GM18909 (cell line): ENCODE measurements at regions not wholly inside any gene's neighbourhood (a gene's known extent, or its start where the extent isn't known, plus 50 kb on each side); places are given as distances from the start of the nearest gene placed in this dataset.
"Not testable (repeated sequence)": the region's sequence is repeated elsewhere in the genome, so short reads cannot be mapped to it uniquely, and the experiment has no call there.

Experiments
- ATAC-seq: cut with Tn5 transposase; IDR thresholded peaks from one replicate; pipeline ENCODE4 v1.9.1; 2021; ENCODE audit warnings: mild to moderate bottlenecking; ENCODE audit not compliant: unreplicated experiment, poor library complexity

GRCh38 chrX:42832764-42833549 lies 55.0 kb upstream of the PPP1R2C start:
- ATAC-seq, result no peak

GRCh38 chrX:42833550-42833940 lies 55.6 kb upstream of the PPP1R2C start:
- not testable (repeated sequence) for ATAC-seq

GRCh38 chrX:42837101-42837726 lies 59.3 kb upstream of the PPP1R2C start:
- ATAC-seq, result peak; percentile 56

GRCh38 chrX:42837747-42838146 lies 59.8 kb upstream of the PPP1R2C start:
- ATAC-seq, result peak; percentile 67

GRCh38 chrX:42839632-42840031 lies 61.7 kb upstream of the PPP1R2C start:
- no peak for ATAC-seq

- ATAC-seq, result no peak
Observed at GRCh38 chrX:42846741-42847140, 68.8 kb upstream of the PPP1R2C start.

GRCh38 chrX:42855259-42855658 lies 77.3 kb upstream of the PPP1R2C start:
- ATAC-seq, result no peak

GRCh38 chrX:42857766-42858165 lies 79.8 kb upstream of the PPP1R2C start:
- no peak for ATAC-seq

GRCh38 chrX:42869011-42869410 lies 91.0 kb upstream of the PPP1R2C start:
- no peak for ATAC-seq

- peak; percentile 95 for ATAC-seq
Observed at GRCh38 chrX:42869659-42870476, 91.9 kb upstream of the PPP1R2C start.

GRCh38 chrX:42886519-42886918 lies 108.6 kb upstream of the PPP1R2C start:
- no peak for ATAC-seq

- no peak for ATAC-seq
Observed at GRCh38 chrX:42900947-42901346, 123.0 kb upstream of the PPP1R2C start.

- ATAC-seq, result no peak
Observed at GRCh38 chrX:42902513-42902912, 124.5 kb upstream of the PPP1R2C start.

- no peak for ATAC-seq
Observed at GRCh38 chrX:42920752-42921151, 142.8 kb upstream of the PPP1R2C start.

GRCh38 chrX:42930071-42930470 lies 152.1 kb upstream of the PPP1R2C start:
- no peak for ATAC-seq

- no peak for ATAC-seq
Observed at GRCh38 chrX:42930951-42931350, 153.0 kb upstream of the PPP1R2C start.

- no peak for ATAC-seq
Observed at GRCh38 chrX:42933187-42933586, 155.2 kb upstream of the PPP1R2C start.

- peak; percentile 95 for ATAC-seq
Observed at GRCh38 chrX:42934020-42934726, 156.2 kb upstream of the PPP1R2C start.

- ATAC-seq, result no peak
Observed at GRCh38 chrX:42941671-42942070, 163.7 kb upstream of the PPP1R2C start.
